ENCODE measurements at regions not wholly inside any gene's neighbourhood (a gene's known extent, or its start where the extent isn't known, plus 50 kb on each side); places are given as distances from the start of the nearest gene placed in this dataset.

GRCh38 chr10:4742217-4742616, 83.8 kb upstream of the AKR1E2 start:
- no peak for TF ChIP-seq POLR2AphosphoS5 (IDR thresholded peaks at IDR 0.05)
- no peak for TF ChIP-seq EP300 (IDR thresholded peaks at IDR 0.05; ENCODE audit: low read depth)
